ENCODE measurements at regions not wholly inside any gene's neighbourhood (a gene's known extent, or its start where the extent isn't known, plus 50 kb on each side); places are given as distances from the start of the nearest gene placed in this dataset.

- DNase-seq = no peak
Measured at GRCh38 chr18:37701967-37702366, 136.4 kb upstream of the CELF4 start.

DNA sequence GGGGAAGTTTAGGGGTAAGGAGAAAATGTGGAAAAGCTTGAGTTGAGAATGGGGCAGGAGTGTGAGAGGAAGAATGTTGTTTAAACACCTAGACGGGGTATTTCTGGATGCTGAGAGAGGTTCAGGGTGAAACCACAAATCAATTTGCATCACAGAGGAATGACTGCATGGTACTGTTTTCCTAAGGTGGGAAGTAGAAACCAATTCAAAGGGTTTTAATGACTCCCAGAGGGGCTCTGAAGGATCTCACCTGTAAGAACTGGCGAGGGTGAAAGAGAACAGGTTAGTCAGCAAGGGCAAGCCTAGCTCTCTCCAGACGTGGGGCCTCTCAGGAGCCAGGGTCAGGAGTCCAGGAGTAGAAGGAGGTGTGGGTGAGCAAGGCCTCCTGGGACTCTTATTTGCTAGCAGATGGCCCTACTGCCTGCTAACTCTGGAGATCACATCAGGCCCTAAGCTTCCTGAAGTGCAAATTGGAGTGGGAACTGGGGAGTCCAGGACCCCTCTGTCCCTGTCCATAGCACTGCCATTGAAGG lies 133.0 kb upstream of the CELF4 start:
- no peak for DNase-seq

DNA sequence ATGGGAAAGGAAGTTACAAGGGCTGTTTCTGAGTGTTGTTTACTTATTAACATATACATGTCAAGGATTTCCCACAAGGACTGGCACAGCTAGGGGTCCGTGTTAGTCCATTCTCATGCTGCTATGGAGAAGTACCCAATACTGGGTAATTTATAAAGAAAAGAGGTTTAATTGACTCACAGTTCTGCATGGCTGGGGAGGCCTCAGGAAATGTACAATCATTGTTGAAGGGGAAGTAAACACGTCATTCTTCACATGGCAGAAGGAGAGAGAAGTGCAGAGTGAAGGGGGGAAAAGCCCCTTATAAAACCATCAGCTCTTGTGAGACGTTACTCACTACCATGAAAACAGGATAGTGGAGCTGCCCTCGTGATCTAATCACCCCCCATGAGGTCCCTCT lies 128.9 kb upstream of the CELF4 start:
- no peak for DNase-seq

- DNase-seq = no peak
Measured at GRCh38 chr18:37691162-37691561, 125.6 kb upstream of the CELF4 start.

DNA sequence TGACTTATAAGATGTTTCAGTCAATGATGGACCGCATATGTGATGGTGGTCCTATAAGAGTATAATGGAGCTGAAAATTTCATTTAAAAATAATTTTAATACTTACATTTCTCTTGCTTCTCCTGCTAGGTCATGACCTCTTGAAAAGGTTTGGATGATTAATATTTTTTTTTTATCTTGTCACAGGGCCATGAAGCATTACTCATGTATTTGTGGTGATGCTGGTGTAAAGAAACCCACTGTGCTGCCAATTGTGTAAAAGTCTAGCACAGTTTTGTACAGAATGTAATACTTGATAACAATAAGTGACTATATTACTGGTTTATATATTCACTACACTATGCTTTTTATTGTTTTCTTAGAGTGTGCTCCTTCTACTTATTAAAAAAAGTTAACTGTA lies 124.2 kb upstream of the CELF4 start:
- DNase-seq = no peak

GRCh38 chr18:37684590-37684989 lies 119.0 kb upstream of the CELF4 start:
- DNase-seq = no peak

DNA sequence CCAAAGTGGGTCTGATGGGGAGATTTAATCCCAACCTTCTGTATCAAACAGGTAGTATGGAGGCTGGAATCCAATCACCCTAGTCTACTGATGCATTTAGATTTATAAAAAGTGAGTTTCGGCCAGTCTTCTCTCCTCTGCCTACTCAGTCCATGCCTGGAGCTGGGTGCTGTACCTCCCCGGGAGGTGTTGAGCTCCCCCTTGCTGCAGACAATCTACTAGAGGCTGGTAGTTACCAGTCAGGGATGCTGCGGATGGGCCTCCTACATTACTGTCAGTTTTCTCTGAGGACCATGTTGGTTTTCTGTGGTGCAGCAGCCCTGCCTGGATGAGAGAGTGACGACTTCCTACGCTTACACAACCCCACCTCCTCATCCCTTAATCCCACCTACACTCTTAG lies 118.6 kb upstream of the CELF4 start:
- DNase-seq = no peak

DNA sequence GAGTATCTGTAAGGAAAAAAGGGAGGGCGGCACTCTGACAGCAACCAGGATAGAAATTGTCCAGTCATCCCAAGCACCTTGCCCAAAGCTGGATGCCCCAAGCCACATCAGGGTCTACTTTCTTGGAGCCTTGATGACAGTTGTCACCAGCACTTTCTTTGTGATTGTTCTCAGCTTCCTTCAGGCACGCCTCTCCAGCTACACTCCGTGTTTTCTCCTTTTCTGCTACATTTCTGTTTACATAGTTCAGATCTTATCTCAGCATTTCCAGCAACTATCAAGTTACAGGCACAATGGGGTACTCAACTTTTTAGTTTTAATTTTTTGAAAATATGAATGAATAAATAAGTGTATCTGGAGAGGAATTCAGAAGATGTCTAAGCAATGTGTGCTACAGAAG lies 115.3 kb upstream of the CELF4 start:
- no peak for DNase-seq

- no peak for DNase-seq
Measured at GRCh38 chr18:37676276-37676675, 110.7 kb upstream of the CELF4 start.

GRCh38 chr18:37675699-37676098 lies 110.1 kb upstream of the CELF4 start:
- DNase-seq = no peak

DNA sequence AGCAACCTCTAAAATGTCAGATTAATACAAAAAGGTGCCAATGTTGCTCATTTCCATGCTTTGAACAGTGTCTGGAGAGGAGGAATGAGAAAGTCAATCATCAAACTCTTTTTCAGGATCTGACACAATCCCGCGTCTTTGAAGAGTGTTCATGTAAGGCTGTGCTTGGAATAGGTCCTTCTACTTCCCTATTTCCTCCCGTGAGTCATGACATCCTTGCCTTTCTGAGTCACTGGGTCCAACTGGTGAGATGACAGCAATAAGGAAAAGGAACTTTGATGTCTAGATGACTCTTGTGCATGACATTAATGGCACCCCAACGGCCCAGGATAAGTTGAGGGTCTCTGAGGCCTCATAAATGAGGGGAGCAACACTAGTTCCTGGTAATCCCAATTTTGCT lies 109.0 kb upstream of the CELF4 start:
- DNase-seq = no peak

DNA sequence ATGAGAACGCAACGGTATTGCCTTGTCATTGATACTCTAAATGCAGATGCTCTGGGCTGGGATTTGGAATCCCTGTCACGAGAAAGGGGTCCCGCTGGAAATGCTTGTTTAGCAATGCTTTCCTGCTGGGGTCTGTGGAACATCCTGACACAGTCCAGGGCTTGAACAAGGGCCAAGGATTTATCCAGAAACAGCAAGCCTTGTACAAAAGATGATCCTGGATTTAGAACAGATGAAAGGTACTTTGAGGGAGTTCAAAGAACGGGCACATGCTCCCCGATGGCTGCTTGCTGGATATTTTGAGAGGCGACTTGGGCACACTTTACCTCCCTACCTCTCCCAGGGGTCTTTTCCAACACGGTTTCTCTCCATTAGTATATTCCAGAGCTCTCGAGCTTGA lies 108.1 kb upstream of the CELF4 start:
- no peak for DNase-seq

- no peak for DNase-seq
Measured at GRCh38 chr18:37672932-37673595, 107.5 kb upstream of the CELF4 start.

- DNase-seq = no peak
Measured at GRCh38 chr18:37672001-37672400, 106.4 kb upstream of the CELF4 start.

- no peak for DNase-seq
Measured at GRCh38 chr18:37671530-37671929, 105.9 kb upstream of the CELF4 start.

GRCh38 chr18:37671119-37671518 lies 105.5 kb upstream of the CELF4 start:
- no peak for DNase-seq

DNA sequence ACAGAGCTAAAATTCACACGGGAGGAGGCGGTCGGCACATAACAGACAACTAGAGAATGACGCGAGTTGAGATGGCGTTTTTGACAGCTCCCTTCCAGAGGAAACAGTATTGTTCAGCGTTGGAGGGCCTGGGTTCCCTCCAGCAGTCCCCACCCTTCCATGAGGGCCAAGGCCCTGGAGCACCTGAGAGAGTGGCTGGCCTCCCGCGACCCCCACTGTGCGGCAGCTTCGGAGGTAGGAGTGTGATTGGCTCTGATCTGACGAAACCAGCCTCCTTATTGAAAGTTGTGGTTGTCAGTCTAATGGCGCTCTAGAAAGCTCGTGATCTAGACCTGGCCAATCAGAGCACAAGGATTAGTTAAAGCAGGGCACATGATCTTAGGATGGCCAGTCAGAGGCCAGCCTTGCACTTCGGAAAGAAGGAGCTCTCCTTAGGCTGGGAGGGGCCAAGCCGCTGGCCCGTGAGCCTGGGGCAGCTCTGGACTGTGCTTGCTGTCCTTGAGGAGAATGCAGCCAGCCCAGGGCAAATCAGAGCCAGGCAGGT lies 104.5 kb upstream of the CELF4 start:
- no peak for DNase-seq

DNA sequence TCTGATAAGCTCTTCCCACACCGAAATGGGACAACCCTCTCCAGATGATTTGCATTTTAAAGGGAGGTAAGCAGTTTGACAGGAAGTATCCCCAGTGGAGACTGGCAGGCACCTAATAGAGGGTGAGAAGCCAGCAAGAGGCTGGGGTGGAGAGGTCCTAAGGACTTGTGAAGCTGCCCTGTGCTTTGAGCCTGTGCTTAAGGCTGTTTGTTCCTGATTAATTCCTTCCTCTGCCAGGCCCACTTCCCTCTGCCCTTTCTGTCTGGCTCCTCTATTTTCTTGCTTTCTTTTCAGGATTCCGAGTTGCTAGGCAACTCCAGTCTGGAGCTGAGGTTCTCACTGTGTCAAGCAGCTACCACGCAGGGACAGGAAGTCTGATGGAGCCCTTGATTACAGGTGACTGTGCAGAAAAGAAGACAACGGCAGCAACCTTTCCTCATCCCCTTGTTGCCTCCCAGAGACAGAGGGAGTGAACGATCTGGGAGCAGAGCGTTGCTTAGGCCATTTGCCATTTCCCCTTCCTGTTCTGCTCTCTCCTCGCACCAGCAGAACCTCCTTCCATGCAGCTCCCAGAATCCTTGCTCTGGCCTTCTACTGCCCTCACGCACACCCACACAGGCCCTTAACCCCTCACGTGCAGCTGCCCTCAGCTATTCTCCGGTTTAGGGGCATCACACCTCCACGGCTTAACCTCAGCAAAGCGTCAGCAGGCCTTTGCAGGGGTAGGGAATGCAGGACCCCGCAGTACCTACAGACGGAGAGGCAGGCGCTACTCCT lies 103.6 kb upstream of the CELF4 start:
- DNase-seq = no peak

GRCh38 chr18:37667836-37668235 lies 102.2 kb upstream of the CELF4 start:
- DNase-seq = no peak

DNA sequence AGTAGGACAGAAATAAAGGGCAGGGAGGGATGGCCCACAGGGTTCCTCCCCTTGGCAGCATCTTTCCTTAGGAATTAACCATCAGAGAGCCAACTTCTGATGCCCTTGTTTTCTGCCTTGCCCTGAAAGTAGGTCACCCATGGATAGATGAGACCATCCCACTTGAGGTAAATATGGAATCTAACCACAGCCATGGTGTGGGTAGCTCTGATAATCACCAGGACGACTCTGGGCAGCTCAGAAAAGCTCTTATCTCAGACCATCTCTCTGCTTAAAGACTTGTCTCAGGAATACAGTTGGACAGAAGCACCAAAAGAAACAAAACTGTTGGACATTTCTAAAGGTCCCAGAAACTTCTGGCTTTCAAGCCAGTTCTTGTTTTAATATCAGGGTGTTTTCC lies 101.4 kb upstream of the CELF4 start:
- DNase-seq = no peak

- DNase-seq = no peak
Measured at GRCh38 chr18:37666451-37666850, 100.9 kb upstream of the CELF4 start.

DNA sequence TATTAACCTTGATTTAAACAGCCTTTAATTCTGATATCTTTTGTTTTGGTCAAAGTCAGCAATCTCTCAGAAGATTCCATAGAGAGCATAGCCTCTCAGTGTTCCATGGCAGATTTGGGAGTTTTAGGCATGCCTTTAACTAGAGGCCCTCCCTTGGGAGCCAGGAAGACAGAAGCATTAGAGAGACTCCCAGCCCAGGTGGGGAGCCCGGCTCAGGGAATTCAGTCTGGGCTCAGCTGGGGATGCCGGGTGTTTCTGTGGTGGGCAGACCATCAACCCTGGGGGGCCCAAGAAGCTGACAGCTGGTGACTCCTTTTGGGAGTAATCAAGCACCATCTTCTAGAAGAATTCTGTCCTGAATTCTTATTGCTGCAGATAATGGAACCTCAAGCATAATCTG lies 99.7 kb upstream of the CELF4 start:
- no peak for DNase-seq

DNA sequence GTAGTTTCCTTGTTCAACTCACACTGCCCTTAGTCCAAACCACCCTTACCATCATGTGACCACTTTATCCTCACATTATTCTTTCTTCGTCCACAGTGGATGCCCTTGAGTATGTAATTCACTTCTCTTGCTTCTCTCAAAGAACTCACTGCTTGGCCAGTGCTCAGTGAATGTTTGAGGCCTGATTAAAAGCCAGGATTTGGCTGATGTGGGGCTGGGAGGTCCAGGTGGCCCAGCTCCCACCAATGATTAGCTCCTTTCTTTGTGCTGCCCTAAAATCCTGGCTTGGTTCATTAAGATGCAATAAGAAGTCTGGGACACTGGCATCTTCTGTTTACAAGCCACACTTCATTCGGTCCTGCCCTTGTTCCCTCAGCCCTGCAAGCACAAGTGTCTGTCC lies 97.8 kb upstream of the CELF4 start:
- no peak for DNase-seq
